HCT116 (cell line): ENCODE measurements at regions not wholly inside any gene's neighbourhood (a gene's known extent, or its start where the extent isn't known, plus 50 kb on each side); places are given as distances from the start of the nearest gene placed in this dataset.
"Not testable (repeated sequence)": the region's sequence is repeated elsewhere in the genome, so short reads cannot be mapped to it uniquely, and the experiment has no call there.

Experiments
- CTCF ChIP-seq, 3 experiments: fragments of 200-600 bp in 1 of 3; sonication (generic) in 1 of 3; IDR thresholded peaks in 2 of 3; conservative IDR thresholded peaks in 1 of 3; 2 replicates each; pipeline ENCODE4 v1.5.1; 2012 to 2017; ENCODE audit warnings: low read depth in 2 of 3, low read length in 2 of 3, antibody characterized with exemption in 1 of 3, borderline replicate concordance in 1 of 3, control low read depth in 1 of 3, mild to moderate bottlenecking in 1 of 3, mixed read lengths in 1 of 3, mixed run types in 1 of 3, moderate library complexity in 1 of 3; ENCODE audit not compliant: insufficient read depth in 1 of 3
- EZH2 ChIP-seq: fragments of 200-600 bp; sonication (generic); IDR thresholded peaks from 2 replicates; pipeline ENCODE4 v1.6.1; 2017; ENCODE audit warnings: antibody characterized with exemption, mixed run types
- ZBTB33 ChIP-seq: IDR thresholded peaks from 2 replicates; pipeline ENCODE4 v1.6.1; 2011; ENCODE audit warnings: mild to moderate bottlenecking, low read length, moderate library complexity; ENCODE audit not compliant: insufficient replicate concordance; ENCODE audit errors: extremely low read depth

- TF ChIP-seq EZH2; CTCF (IDR thresholded peaks at IDR 0.05 in 2 of 3, conservative IDR thresholded peaks at IDR 0.05 in 1 of 3; ENCODE audit: borderline replicate concordance in 1 of 3, insufficient read depth in 1 of 3, low read depth in 2 of 3, low read length in 2 of 3); ZBTB33: not testable (repeated sequence)
These were observed 5416.8 kb upstream of the TPTE start for GRCh38 chr21:5104562-5104928.
